ENCODE measurements at regions not wholly inside any gene's neighbourhood (a gene's known extent, or its start where the extent isn't known, plus 50 kb on each side); places are given as distances from the start of the nearest gene placed in this dataset.

DNA sequence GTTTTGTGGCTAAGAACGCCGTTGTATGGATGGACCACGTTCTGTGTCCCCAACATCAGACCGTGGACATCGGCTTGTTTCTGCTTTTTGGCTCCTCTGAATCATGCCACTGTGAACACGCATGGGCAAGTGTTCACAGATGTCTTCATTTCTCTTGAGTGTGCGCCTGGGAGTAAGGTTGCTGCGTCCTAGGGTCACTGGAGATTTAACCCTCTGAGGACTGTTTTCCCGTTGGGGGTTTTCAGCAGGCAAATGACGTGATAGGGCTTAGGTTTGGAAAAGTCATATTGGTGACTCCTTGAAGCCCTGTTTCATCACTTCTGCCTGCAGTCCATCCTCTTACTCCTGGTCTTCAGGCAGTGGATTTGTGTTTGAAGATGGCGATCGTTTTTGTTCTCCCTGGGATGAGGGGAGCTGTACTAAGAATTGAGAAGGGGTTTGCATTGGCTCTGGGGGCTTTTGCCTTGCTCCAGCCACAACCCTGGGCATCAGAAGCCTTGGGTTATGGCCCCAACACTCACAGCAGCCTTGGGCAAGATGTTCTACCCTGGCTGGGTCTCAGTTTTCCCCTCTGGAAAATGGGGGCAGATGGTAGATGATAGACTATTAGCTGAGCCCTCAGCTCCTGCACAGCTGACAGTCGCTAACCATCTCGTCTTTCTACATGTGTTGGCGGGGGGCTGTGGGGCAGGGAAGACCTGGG is 67.2 kb upstream of the CIBAR2 start:
- TF ChIP-seq, protein P1, sequence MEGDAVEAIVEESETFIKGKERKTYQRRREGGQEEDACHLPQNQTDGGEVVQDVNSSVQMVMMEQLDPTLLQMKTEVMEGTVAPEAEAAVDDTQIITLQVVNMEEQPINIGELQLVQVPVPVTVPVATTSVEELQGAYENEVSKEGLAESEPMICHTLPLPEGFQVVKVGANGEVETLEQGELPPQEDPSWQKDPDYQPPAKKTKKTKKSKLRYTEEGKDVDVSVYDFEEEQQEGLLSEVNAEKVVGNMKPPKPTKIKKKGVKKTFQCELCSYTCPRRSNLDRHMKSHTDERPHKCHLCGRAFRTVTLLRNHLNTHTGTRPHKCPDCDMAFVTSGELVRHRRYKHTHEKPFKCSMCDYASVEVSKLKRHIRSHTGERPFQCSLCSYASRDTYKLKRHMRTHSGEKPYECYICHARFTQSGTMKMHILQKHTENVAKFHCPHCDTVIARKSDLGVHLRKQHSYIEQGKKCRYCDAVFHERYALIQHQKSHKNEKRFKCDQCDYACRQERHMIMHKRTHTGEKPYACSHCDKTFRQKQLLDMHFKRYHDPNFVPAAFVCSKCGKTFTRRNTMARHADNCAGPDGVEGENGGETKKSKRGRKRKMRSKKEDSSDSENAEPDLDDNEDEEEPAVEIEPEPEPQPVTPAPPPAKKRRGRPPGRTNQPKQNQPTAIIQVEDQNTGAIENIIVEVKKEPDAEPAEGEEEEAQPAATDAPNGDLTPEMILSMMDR (IDR thresholded peaks at IDR 0.05; ENCODE audit: borderline replicate concordance, extremely low read depth, low read length, poor library complexity, severe bottlenecking), result no peak
- no peak for TF ChIP-seq EZH2 (IDR thresholded peaks at IDR 0.05; ENCODE audit: borderline replicate concordance, low read depth, low read length, severe bottlenecking)
